Effector memory CD4-positive, alpha-beta T cell (primary cell): ENCODE measurements at regions not wholly inside any gene's neighbourhood (a gene's known extent, or its start where the extent isn't known, plus 50 kb on each side); places are given as distances from the start of the nearest gene placed in this dataset.

ENCODE experiments used
- DNase-seq, 3 donors: peaks; one replicate each; pipeline ENCODE4 v3.0.0-alpha.2; 2020
- H3K27ac ChIP-seq: 2 replicates; pipeline ENCODE4 v1.7.0; 2013; ENCODE audit warnings: mild to moderate bottlenecking, low read length, moderate library complexity; ENCODE audit not compliant: insufficient read depth, poor library complexity, severe bottlenecking
- H3K27me3 ChIP-seq: replicated peaks from 2 replicates; pipeline ENCODE4 v1.7.0; 2013; ENCODE audit warnings: mild to moderate bottlenecking, low read length; ENCODE audit not compliant: insufficient read depth, control insufficient read depth, poor library complexity, severe bottlenecking
- H3K36me3 ChIP-seq: 2 replicates; pipeline ENCODE4 v1.7.0; 2013; ENCODE audit warnings: mild to moderate bottlenecking, low read length, moderate library complexity; ENCODE audit not compliant: control insufficient read depth, insufficient read depth
- H3K4me1 ChIP-seq: 2 replicates; pipeline ENCODE4 v1.7.0; 2013; ENCODE audit warnings: low read length, mild to moderate bottlenecking; ENCODE audit not compliant: control insufficient read depth, insufficient read depth, poor library complexity, severe bottlenecking
- H3K4me3 ChIP-seq: 2 replicates; pipeline ENCODE4 v1.7.0; 2013; ENCODE audit warnings: low read length, low read depth, mild to moderate bottlenecking; ENCODE audit not compliant: insufficient read depth, poor library complexity, severe bottlenecking
- H3K9me3 ChIP-seq: 2 replicates; pipeline ENCODE4 v1.7.0; 2013; ENCODE audit warnings: mild to moderate bottlenecking, low read length, moderate library complexity; ENCODE audit not compliant: control insufficient read depth

DNA sequence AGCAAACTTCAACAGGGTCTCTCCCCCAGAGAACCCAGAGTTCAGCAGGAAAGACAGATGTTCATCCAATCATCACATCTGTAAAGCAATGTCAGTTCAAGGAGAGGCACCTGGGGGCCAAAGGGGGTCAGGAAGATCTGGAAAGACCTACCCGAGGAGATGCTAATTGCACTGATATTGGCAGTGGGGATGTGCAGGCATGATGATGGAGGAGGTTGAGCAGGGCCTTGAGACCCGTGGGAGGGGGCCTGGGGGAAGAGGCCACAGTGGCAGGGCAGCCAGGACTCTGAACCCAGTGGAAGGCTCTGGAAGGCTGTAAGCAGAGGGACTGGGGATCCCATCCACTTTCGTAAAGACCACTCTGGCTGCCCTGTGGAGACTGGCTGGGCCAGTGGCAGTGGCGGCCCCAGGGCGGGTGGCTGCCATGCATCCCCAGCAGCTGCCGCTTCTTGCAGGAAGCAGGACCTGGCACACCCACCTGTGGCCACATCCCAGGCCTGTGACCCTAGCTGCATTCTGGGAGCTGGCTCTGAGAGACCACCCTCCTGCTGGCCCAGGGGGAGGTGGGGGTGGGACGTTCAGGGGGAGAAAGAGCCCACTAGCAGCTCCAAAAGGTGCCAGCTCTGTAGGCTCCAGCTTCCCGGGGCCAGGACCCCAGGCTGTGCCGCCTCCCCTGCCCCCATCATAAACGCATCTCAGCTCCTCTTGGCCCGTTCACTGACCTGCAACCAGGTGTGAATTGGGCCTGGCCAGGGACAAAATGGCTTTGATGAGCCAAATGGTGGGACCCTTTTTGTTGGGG lies 59.9 kb upstream of the FGF3 start:
- H3K4me3 ChIP-seq = no peak overlapping the region
- H3K4me1 ChIP-seq = no peaks in the 10 kb centered on the region
- no peaks in the 10 kb centered on the region for H3K27me3 ChIP-seq

DNA sequence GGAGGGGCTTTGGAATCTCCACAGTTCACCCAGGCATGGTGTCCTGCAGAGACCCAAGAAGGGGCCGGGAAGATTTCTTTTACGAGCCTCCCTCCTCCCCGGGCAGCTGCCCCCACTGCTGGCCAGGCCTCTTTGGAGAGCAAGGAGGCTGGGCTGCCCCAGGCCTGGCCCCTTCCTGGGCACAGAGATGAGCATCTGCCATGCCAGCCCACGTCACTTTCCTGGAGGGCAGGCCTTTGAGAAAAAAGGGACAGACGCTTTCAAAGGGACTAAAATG lies 60.5 kb upstream of the FGF3 start:
- Histone ChIP-seq H3K4me3 (no peak overlapping the region), H3K36me3 (no peaks in the 10 kb centered on the region), H3K4me1 (no peaks in the 10 kb centered on the region), H3K27ac (no peak overlapping the region), H3K9me3 (no peaks in the 10 kb centered on the region), H3K27me3 (no peaks in the 10 kb centered on the region)
- no peak for DNase-seq

More for the DNA sequence above, 59.9 kb upstream of the FGF3 start:
- no peaks in the 10 kb centered on the region for H3K9me3 ChIP-seq
- no peak overlapping the region for H3K27ac ChIP-seq
- no peak for DNase-seq
- no peaks in the 10 kb centered on the region for H3K36me3 ChIP-seq

DNA sequence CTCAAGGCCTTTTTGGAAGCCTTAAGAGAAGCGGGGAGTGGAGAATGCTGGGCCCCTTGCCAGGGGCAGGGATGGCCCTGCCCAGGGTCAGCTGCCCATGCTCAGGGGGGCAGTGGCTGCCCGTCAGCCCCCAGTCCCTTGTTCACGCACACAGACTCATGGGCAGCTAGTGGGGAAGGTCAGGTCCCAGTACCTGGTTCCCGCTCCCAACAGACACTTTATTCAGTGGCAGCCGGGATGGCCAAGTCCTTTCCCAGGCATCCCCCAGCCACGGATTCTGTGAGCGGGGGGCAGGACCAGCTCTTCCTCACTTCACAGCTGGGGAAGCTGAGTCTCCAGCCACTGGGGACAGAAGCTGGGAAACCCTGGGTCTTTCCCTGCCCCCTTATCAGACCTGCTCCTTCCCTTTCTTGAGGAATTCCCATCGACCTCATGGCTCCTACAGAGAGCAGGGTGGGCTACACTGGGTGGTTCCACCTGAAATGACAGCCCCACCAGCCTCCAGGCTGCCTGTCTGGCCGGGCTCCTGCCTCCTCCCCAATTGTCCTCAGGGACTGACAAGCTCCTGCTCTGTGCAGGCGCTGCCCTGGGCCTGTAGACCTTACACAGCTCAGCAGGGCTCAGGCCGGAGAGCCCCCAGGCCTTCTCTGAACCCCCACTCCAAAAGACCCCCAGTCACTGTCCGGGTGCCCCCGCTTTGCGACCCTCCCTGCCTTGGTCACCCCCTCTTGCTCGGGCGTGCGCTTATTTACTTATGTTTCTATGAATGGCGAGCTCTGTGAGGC lies 61.0 kb upstream of the FGF3 start:
- no peak overlapping the region for H3K4me3 ChIP-seq
- DNase-seq = no peak
- H3K36me3 ChIP-seq = no peaks in the 10 kb centered on the region
- H3K27ac ChIP-seq = no peak overlapping the region
- H3K27me3 ChIP-seq = no peaks in the 10 kb centered on the region
- no peaks in the 10 kb centered on the region for H3K4me1 ChIP-seq
- no peaks in the 10 kb centered on the region for H3K9me3 ChIP-seq

DNA sequence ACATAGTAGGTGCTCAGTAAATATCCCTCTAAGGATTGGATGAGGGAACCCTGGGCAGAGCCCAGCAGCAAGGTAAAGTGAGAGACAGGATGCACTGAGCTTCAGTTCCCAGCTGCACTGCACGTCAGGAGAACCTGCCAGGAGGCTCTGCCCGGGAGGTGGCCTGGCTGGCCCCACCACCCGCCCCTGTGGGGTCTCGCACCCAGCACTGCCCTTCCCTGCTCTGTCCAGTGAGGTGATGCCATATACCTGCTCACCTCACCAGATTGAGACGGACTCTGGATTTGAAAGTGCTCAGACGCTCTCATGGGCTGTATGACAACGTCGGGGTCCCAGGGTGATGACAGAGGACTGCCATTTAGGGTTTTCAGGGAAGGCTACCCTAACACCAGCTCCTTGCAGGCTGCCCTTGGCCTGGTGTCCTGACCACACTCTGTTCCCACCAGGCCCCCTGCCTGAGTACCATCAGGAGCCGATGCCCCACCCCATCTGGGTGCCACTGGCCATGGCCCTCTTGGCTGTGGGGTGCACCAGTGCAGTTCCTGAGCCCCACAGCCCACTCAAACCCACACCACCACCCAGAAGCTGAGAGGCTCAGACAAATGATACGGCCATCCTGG lies 61.7 kb upstream of the FGF3 start:
- Histone ChIP-seq H3K27me3 (no peaks in the 10 kb centered on the region), H3K4me1 (no peaks in the 10 kb centered on the region), H3K36me3 (no peaks in the 10 kb centered on the region), H3K4me3 (no peak overlapping the region), H3K27ac (no peak overlapping the region), H3K9me3 (no peaks in the 10 kb centered on the region)
- DNase-seq = no peak

DNA sequence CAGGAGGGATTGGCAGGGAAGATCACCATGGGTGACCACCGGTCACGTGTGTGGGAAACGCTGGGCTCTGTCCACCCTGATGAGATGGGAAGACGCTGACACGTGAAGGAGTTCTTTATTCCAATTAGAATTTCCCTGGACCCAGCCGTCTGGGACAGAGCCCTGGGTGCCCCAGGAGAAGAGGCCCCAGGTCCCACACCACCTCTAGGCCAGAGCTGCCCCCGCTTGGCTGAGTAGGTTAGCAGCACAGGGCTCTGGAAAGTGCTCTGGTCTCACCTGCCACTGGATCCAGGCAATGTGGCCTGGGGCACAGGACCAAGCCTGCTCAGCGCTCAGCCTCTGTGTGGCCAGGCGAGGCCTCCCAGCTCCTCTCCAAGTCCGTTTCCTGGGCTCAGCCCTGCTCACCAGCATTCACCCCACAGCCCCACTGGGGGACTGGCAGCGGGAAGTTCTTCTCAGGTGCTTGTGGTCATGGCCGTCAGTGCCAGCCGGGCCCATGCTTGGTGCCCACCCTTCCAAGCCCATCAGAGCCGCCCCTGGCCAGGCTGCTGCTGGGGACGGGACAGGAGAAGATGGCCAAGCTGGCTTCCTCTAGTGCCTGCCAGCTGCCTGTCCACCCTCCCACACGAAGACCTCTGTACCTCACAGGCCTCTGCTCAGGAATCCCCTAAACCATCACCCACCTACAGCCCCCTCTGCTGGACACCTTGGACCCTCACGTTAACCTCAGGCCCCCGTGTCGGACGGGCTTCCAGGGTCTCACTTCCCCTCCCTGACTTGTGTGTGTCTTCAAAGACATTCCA lies 62.5 kb upstream of the FGF3 start:
- DNase-seq = no peak
- Histone ChIP-seq H3K4me1 (no peaks in the 10 kb centered on the region), H3K36me3 (no peaks in the 10 kb centered on the region), H3K4me3 (no peak overlapping the region), H3K27me3 (no peaks in the 10 kb centered on the region), H3K27ac (no peak overlapping the region), H3K9me3 (no peaks in the 10 kb centered on the region)

DNA sequence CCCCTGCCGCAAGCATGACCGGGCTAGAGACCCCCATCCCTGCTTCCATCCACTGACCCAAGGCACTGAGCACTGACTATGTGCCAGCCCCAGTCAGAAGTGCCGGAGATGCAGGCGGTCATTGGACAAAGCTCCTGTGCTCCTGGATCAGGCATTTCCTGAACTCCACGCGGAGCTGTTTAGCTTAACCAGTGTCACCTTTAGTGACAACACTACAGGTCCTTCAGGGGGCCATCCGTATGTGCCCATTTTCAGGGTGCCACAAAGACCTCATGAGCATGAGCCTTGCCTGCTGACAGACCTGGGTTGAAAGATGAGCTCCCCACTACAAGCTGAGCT lies 63.0 kb upstream of the FGF3 start:
- Histone ChIP-seq H3K4me3 (no peak overlapping the region), H3K27me3 (no peaks in the 10 kb centered on the region), H3K9me3 (no peaks in the 10 kb centered on the region), H3K36me3 (no peaks in the 10 kb centered on the region), H3K4me1 (no peaks in the 10 kb centered on the region), H3K27ac (no peak overlapping the region)
- DNase-seq = no peak

DNA sequence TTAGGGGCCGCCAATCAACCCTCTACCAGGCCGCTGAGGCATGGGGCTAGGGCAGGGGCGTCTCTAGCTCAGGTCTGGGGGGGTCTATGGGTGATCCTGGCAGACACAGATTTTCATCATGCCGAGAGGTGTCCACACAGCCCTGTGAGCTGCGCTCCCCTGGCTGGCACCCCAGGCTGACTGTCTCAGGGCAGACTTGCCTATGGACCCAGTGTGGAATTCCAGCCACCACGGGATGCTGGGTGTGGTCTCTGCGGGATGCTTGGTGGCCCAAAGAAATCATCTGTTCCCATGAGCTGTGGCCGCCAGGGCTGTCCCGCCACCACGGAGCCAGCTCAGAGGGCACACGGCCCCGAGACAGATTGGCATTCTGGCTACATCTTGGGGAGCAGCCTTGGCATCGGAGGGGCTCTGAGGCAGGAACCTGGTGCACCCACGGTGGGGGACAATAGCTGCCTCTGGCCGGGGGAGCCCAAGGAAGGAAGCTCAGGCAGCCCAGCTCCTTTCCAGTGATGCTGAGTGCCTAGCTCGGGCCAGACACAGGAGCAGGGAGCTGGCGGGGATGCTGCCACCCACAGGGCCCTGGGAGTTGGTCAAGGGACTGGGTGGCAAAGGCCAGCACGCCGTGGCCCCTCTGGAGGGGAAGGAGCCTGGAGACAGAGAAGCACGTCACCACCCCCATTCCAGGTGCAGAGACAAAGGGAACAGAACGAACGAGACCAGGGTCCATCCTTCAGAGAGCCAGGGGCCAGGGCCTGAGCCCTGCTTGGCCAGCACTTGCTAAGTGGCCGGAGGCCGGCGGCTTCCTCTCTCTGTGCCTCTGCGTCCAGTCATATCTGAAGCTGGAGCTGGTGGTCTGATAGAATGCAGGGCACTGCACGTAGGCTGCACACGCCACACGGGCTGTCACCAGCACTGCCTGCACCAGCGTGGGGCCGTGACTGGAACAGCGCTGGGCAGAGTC lies 64.4 kb upstream of the FGF3 start:
- Histone ChIP-seq H3K36me3 (no peaks in the 10 kb centered on the region), H3K4me3 (no peak overlapping the region), H3K4me1 (no peaks in the 10 kb centered on the region), H3K9me3 (no peaks in the 10 kb centered on the region), H3K27me3 (no peaks in the 10 kb centered on the region), H3K27ac (no peak overlapping the region)
- no peak for DNase-seq

DNA sequence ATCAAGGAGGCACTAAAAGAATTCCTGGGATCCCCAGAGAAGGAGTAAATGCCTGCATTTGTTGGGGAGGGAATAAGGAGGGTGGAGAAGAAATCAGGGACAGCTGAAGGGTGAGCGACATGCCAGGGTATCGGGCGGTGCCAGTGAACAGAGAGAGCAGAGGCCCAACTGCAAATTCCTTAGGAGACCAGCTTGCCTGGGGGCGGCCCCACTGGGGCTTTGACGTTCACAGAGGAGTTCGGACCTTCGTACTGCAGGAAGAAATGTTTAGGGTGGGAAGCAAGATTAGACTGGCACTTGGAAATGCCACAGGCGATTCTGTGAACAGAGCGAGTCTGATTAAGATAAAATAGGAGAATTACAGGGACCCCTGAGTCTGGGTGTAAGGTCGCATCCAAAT lies 65.1 kb upstream of the FGF3 start:
- no peak overlapping the region for H3K27ac ChIP-seq
- H3K9me3 ChIP-seq = no peaks in the 10 kb centered on the region
- DNase-seq = no peak
- H3K4me1 ChIP-seq = no peaks in the 10 kb centered on the region
- H3K36me3 ChIP-seq = no peaks in the 10 kb centered on the region
- H3K4me3 ChIP-seq = no peak overlapping the region
- no peaks in the 10 kb centered on the region for H3K27me3 ChIP-seq

DNA sequence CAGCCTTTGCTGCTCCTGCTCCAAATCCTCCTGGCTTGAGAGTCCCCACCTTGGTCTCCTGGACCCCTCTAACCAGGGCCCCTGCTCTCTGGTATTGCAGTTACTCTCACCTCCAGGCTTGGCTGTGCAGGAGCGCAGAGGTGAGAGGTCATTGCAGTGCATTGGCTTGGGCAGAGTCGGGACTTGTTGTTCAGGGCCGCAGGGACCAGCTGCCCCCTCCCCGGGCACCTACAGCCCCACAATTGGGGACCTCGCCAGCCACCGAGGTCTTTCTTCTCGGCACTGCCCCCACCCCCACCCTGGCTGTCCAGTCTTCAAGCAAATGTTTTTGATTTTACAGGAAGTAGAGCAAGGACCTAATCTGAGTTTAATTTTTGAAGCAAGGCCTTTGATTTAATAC lies 65.5 kb upstream of the FGF3 start:
- Histone ChIP-seq H3K4me1 (no peaks in the 10 kb centered on the region), H3K27ac (no peak overlapping the region), H3K9me3 (no peaks in the 10 kb centered on the region), H3K36me3 (no peaks in the 10 kb centered on the region), H3K27me3 (no peaks in the 10 kb centered on the region), H3K4me3 (no peak overlapping the region)
- no peak for DNase-seq
